ENCODE measurements at regions not wholly inside any gene's neighbourhood (a gene's known extent, or its start where the extent isn't known, plus 50 kb on each side); places are given as distances from the start of the nearest gene placed in this dataset.

- DNase-seq (ENCODE audit: low spot score): no peak
- no peaks in the 10 kb centered on the region for H3K4me1 ChIP-seq (replicated peaks)
- no peaks in the 10 kb centered on the region for H3K9me3 ChIP-seq
- no peak for TF ChIP-seq CTCF (IDR thresholded peaks at IDR 0.05)
- no peak for TF ChIP-seq POLR2AphosphoS5 (IDR thresholded peaks at IDR 0.05)
- no peak for TF ChIP-seq POLR2A (IDR thresholded peaks at IDR 0.05)
- H3K36me3 ChIP-seq: no peaks in the 10 kb centered on the region
- intact Hi-C loops (cut with DNase I): no loop called here
- no peak overlapping the region for H3K27ac ChIP-seq
- no peaks in the 10 kb centered on the region for H3K27me3 ChIP-seq (replicated peaks; ENCODE audit: insufficient read depth)
- H3K4me3 ChIP-seq: no peak overlapping the region
- WGBS: 56% methylated on average over 2 of the region's 2 CpGs
These were observed 70.8 kb downstream of the BTG1 start for GRCh38 chr12:92074889-92075288.

DNA sequence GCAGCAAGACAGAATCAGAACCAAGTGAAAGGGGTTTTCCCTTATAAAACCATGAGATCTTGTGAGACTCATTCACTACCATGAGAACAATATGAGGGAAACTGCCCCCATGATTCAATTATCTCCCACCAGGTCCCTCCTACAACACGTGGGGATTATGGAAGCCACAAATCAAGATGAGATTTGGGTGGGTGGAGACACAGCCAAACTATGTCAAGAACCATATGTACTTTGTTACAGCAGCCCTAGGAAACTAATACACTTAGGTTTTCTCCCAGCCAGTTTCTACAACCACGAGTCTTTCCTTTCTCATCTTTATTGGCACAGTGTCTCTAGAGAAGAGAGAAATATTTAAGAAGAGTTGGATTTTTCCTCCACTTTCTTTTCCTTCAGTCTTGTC, 72.6 kb downstream of the BTG1 start:
- intact Hi-C loops (cut with DNase I): no loop called here
- Histone ChIP-seq H3K27me3 (replicated peaks; ENCODE audit: insufficient read depth) (no peaks in the 10 kb centered on the region), H3K27ac (no peak overlapping the region), H3K4me3 (no peak overlapping the region), H3K36me3 (no peaks in the 10 kb centered on the region), H3K9me3 (no peaks in the 10 kb centered on the region), H3K4me1 (replicated peaks) (no peaks in the 10 kb centered on the region)
- 88% methylated on average over 2 of the region's 2 CpGs for WGBS
- DNase-seq (ENCODE audit: low spot score): no peak
- no peak for TF ChIP-seq POLR2A (IDR thresholded peaks at IDR 0.05)

- no peaks in the 10 kb centered on the region for H3K4me1 ChIP-seq (replicated peaks)
- no peak overlapping the region for H3K27ac ChIP-seq
- TF ChIP-seq POLR2AphosphoS5 (IDR thresholded peaks at IDR 0.05) (no peak), CTCF (IDR thresholded peaks at IDR 0.05) (no peak)
- no peaks in the 10 kb centered on the region for H3K27me3 ChIP-seq (replicated peaks; ENCODE audit: insufficient read depth)
- H3K4me3 ChIP-seq: no peak overlapping the region
- no peaks in the 10 kb centered on the region for H3K9me3 ChIP-seq
- WGBS: 97% methylated on average over 1 of the region's 1 CpG
- intact Hi-C loops (cut with DNase I): no loop called here
- DNase-seq (ENCODE audit: low spot score): no peak
- no peaks in the 10 kb centered on the region for H3K36me3 ChIP-seq
These were observed 73.5 kb downstream of the BTG1 start for GRCh38 chr12:92072112-92072511.

DNA sequence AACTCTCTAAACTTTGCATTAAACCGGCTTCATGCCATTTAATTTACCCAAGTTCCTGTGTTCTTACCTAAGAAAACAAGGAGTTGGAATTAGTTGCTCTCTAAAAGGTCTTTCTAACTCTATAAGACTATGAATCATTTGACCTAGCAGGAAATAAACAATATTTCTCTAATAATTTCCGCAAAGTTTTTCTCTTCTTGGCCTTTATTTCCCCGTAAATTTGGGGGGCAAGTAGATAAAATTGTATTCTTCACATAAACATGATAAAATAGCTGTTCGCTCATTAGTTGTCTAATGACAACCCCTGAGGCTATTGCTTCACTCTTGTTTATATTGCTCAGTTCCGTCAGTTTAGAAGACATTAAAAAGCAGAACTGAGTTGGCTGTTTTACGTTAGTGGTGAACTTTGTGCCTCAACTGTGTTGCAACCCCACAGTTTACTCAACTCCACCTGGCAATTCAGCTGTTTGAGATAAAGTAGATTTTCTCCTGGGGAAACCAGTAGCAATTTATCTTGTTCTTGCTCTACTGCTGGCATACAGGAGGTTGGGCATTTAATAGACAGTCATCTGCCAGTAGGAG, 74.7 kb downstream of the BTG1 start:
- intact Hi-C loops (cut with DNase I): no loop called here
- no peak for TF ChIP-seq CTCF (IDR thresholded peaks at IDR 0.05)
- no peak for TF ChIP-seq POLR2AphosphoS5 (IDR thresholded peaks at IDR 0.05)
- no peak for TF ChIP-seq POLR2A (IDR thresholded peaks at IDR 0.05)
- peak overlapping the region in 1 of 2 donors; percentile 24 for H3K27ac ChIP-seq
- no peak overlapping the region for H3K4me3 ChIP-seq
- no peak for DNase-seq (ENCODE audit: low spot score)
- WGBS: 62% methylated on average over 6 of the region's 6 CpGs
- no peaks in the 10 kb centered on the region for H3K27me3 ChIP-seq (replicated peaks; ENCODE audit: insufficient read depth)
- no peaks in the 10 kb centered on the region for H3K4me1 ChIP-seq (replicated peaks)
- H3K9me3 ChIP-seq: no peaks in the 10 kb centered on the region
- H3K36me3 ChIP-seq: no peaks in the 10 kb centered on the region

DNA sequence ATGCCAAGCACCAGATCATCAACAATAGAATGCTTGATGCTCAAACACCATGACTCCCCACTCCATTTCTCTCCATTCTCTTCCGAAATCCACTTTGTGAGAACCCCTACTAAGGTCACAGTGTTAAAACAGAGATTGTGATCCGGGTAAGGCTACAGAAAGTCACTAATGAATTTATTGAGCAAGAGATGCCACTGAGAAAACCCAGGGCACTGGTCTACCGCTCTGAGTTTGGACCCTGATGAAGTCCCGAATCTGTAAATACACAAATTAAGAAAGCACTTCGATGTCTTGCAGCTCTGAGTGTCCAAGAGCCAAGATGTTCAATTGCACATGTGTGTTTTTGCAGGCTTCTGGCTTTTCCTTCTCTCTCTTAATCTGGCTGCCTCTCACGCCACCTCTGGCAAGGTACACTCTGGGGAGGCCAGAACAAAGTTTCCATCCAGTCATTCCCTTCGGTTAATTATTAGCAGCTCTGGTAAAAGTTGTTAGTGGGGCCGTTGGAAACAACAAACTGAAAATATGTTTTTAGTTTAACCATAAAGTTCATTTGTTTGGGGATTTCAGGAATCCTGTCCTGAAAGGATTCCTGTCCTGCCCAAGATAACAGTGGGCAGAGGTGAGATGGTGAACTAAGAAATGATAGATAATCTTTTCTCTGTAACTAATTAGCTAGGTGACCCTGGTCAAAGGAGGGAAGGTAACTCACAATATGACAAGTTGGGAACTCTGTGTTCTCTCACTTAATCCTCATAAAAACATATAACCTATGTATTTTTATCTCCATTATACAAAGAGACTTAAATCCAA, 75.4 kb downstream of the BTG1 start:
- Histone ChIP-seq H3K27me3 (replicated peaks; ENCODE audit: insufficient read depth) (no peaks in the 10 kb centered on the region), H3K36me3 (no peaks in the 10 kb centered on the region), H3K4me1 (replicated peaks) (no peaks in the 10 kb centered on the region), H3K9me3 (no peaks in the 10 kb centered on the region), H3K27ac (peak overlapping the region in 1 of 2 donors; percentile 24), H3K4me3 (no peak overlapping the region)
- TF ChIP-seq POLR2AphosphoS5 (IDR thresholded peaks at IDR 0.05): no peak
- TF ChIP-seq CTCF (IDR thresholded peaks at IDR 0.05): no peak
- no peak for TF ChIP-seq POLR2A (IDR thresholded peaks at IDR 0.05)
- intact Hi-C loops (cut with DNase I): no loop called here
- no peak for DNase-seq (ENCODE audit: low spot score)
- 59% methylated on average over 8 of the region's 8 CpGs for WGBS
